GM21447 (cell line): ENCODE measurements at regions not wholly inside any gene's neighbourhood (a gene's known extent, or its start where the extent isn't known, plus 50 kb on each side); places are given as distances from the start of the nearest gene placed in this dataset.

Source experiments
- ATAC-seq: cut with Tn5 transposase; IDR thresholded peaks from one replicate; pipeline ENCODE4 v1.9.1; 2021; ENCODE audit not compliant: unreplicated experiment

GRCh38 chr13:31675440-31675953 lies 63.8 kb upstream of the RXFP2 start:
- ATAC-seq, result no peak

GRCh38 chr13:31681133-31681532 lies 58.2 kb upstream of the RXFP2 start:
- no peak for ATAC-seq

DNA sequence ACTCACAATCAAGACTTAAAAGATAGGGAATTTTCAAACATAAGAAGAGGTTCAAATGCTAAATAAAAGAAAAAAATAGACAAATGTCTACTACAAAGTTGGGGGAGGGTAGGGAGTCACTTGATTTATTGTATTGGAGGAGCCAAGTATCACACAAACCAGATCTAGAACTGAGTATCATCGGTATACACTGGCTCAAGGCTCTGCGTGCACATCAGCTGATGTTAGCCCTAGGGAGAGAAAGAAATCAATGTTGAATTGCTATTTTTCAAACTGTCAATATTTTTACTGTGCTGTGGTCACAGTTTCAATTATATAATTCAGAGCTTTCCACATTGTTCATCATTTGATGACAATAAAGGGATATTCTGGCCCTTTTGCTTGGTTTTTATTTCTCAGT lies 54.9 kb upstream of the RXFP2 start:
- no peak for ATAC-seq

DNA sequence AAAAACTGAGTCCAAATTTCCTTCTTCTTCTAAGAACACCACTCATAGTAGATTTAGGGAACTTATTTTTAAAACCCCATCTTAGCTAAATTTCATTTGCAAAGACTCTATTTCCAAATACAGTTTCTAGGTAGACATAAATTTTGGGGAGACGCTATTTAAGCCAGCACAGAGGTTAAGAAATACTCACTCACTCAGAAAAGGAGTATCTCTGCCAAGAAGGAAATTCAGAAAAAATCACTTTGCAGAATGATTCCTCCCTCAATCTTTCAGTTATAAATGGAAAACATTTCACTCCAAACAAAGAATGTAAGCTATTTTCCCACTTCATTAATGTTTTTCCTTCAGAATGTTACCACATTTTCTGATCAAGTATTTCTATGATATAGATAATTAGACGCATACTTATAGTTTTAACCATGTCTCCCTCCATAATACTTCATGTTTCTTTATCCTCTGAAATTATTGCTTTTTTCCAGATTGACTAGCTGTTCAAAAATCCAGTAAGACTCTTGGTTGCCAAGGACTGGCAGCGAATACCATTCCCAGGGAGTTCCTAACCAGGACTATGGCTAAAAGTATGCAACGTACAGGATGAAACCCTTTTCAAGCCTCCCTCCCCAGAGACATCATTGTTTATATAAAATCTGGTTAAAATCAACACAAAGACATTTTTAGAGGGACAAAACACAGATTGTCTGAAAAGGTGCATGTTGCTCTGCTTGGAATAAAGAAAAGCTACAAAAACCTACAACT lies 52.5 kb upstream of the RXFP2 start:
- no peak for ATAC-seq
